HCT116 (cell line): ENCODE measurements at regions not wholly inside any gene's neighbourhood (a gene's known extent, or its start where the extent isn't known, plus 50 kb on each side); places are given as distances from the start of the nearest gene placed in this dataset.

Source experiments
- CEBPB ChIP-seq: IDR thresholded peaks from 2 replicates; pipeline ENCODE4 v1.6.1; 2012; ENCODE audit warnings: low read depth
- EZH2 ChIP-seq: fragments of 200-600 bp; sonication (generic); IDR thresholded peaks from 2 replicates; pipeline ENCODE4 v1.6.1; 2017; ENCODE audit warnings: antibody characterized with exemption, mixed run types
- EZH2phosphoT487 ChIP-seq: fragments of 200-600 bp; IDR thresholded peaks from 2 replicates; pipeline ENCODE4 v1.6.1; 2018; ENCODE audit warnings: antibody characterized with exemption, borderline replicate concordance
- POLR2A ChIP-seq: IDR thresholded peaks from 2 replicates; pipeline ENCODE4 v1.7.0; 2011; ENCODE audit warnings: borderline replicate concordance; ENCODE audit not compliant: insufficient read depth, insufficient read length; ENCODE audit errors: extremely low read depth
- POLR2AphosphoS5 ChIP-seq: IDR thresholded peaks from 2 replicates; pipeline ENCODE4 v1.6.1; 2011; ENCODE audit warnings: mild to moderate bottlenecking, low read depth, low read length, moderate library complexity
- RAD21 ChIP-seq: IDR thresholded peaks from 2 replicates; pipeline ENCODE4 v1.6.1; 2012; ENCODE audit warnings: low read depth, mild to moderate bottlenecking
- SIN3A ChIP-seq: IDR thresholded peaks from 2 replicates; pipeline ENCODE4 v1.6.1; 2012; ENCODE audit warnings: low read depth
- SP1 ChIP-seq: IDR thresholded peaks from 2 replicates; pipeline ENCODE4 v1.6.1; 2012; ENCODE audit warnings: low read depth
- TCF7L2 ChIP-seq: IDR thresholded peaks from 2 replicates; pipeline ENCODE4 v1.7.0; 2011; ENCODE audit warnings: borderline replicate concordance, inconsistent platforms; ENCODE audit not compliant: insufficient read depth, insufficient read length; ENCODE audit errors: extremely low read depth
- TF ChIP-seq, protein P1 (sequence below), 3 experiments: fragments of 200-600 bp in 1 of 3; sonication (generic) in 1 of 3; IDR thresholded peaks in 2 of 3; conservative IDR thresholded peaks in 1 of 3; 2 replicates each; pipeline ENCODE4 v1.5.1; 2012 to 2017; ENCODE audit warnings: low read depth in 2 of 3, low read length in 2 of 3, antibody characterized with exemption in 1 of 3, borderline replicate concordance in 1 of 3, control low read depth in 1 of 3, mild to moderate bottlenecking in 1 of 3, mixed read lengths in 1 of 3, mixed run types in 1 of 3, moderate library complexity in 1 of 3; ENCODE audit not compliant: insufficient read depth in 1 of 3
- TF ChIP-seq, protein P2 (sequence below): IDR thresholded peaks from 2 replicates; pipeline ENCODE4 v1.6.1; 2012; ENCODE audit warnings: low read depth
- TF ChIP-seq, protein P3 (sequence below): IDR thresholded peaks from 2 replicates; pipeline ENCODE4 v1.6.1; 2012

DNA sequence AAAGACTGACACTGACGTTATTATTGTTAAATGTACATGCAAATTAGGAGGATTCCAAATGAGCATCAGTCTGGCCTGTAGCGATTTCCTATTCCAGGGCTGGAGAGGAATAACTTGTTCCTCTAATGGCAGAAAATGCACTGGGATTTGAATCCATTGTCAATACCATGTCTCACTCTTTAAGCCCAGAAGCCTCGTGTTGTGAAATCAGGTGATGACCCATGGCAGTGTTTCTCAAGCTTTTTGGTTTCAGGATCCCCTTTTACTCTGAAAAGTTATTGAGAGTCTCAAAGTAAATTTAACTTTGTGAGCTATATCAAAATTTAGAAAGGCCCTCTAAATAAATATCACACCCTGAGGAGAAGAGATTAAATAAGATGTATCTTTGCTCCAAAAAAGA, 279.2 kb downstream of the GALR1 start:
- no peak for TF ChIP-seq RAD21
- TF ChIP-seq, protein P1, sequence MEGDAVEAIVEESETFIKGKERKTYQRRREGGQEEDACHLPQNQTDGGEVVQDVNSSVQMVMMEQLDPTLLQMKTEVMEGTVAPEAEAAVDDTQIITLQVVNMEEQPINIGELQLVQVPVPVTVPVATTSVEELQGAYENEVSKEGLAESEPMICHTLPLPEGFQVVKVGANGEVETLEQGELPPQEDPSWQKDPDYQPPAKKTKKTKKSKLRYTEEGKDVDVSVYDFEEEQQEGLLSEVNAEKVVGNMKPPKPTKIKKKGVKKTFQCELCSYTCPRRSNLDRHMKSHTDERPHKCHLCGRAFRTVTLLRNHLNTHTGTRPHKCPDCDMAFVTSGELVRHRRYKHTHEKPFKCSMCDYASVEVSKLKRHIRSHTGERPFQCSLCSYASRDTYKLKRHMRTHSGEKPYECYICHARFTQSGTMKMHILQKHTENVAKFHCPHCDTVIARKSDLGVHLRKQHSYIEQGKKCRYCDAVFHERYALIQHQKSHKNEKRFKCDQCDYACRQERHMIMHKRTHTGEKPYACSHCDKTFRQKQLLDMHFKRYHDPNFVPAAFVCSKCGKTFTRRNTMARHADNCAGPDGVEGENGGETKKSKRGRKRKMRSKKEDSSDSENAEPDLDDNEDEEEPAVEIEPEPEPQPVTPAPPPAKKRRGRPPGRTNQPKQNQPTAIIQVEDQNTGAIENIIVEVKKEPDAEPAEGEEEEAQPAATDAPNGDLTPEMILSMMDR (IDR thresholded peaks at IDR 0.05 in 2 of 3, conservative IDR thresholded peaks at IDR 0.05 in 1 of 3; ENCODE audit: borderline replicate concordance in 1 of 3, insufficient read depth in 1 of 3, low read depth in 2 of 3, low read length in 2 of 3), result no peak
- TF ChIP-seq CEBPB, result no peak
- no peak for TF ChIP-seq POLR2A
- TF ChIP-seq, protein P2, sequence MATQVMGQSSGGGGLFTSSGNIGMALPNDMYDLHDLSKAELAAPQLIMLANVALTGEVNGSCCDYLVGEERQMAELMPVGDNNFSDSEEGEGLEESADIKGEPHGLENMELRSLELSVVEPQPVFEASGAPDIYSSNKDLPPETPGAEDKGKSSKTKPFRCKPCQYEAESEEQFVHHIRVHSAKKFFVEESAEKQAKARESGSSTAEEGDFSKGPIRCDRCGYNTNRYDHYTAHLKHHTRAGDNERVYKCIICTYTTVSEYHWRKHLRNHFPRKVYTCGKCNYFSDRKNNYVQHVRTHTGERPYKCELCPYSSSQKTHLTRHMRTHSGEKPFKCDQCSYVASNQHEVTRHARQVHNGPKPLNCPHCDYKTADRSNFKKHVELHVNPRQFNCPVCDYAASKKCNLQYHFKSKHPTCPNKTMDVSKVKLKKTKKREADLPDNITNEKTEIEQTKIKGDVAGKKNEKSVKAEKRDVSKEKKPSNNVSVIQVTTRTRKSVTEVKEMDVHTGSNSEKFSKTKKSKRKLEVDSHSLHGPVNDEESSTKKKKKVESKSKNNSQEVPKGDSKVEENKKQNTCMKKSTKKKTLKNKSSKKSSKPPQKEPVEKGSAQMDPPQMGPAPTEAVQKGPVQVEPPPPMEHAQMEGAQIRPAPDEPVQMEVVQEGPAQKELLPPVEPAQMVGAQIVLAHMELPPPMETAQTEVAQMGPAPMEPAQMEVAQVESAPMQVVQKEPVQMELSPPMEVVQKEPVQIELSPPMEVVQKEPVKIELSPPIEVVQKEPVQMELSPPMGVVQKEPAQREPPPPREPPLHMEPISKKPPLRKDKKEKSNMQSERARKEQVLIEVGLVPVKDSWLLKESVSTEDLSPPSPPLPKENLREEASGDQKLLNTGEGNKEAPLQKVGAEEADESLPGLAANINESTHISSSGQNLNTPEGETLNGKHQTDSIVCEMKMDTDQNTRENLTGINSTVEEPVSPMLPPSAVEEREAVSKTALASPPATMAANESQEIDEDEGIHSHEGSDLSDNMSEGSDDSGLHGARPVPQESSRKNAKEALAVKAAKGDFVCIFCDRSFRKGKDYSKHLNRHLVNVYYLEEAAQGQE, result no peak
- no peak for TF ChIP-seq POLR2AphosphoS5
- no peak for TF ChIP-seq EZH2
- TF ChIP-seq EZH2phosphoT487, result no peak
- no peak for TF ChIP-seq SP1
- TF ChIP-seq, protein P3, sequence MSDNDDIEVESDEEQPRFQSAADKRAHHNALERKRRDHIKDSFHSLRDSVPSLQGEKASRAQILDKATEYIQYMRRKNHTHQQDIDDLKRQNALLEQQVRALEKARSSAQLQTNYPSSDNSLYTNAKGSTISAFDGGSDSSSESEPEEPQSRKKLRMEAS, result no peak
- TF ChIP-seq SIN3A, result no peak
- no peak for TF ChIP-seq TCF7L2
